WTC11 (cell line): ENCODE measurements at regions not wholly inside any gene's neighbourhood (a gene's known extent, or its start where the extent isn't known, plus 50 kb on each side); places are given as distances from the start of the nearest gene placed in this dataset.

Experiments used
- ATF2 ChIP-seq: sonication (generic); formaldehyde crosslinking; IDR thresholded peaks from 2 replicates; pipeline ENCODE4 v1.8.1; 2022; ENCODE audit warnings: low read depth, missing genetic modification reagents, borderline replicate concordance
- FOXJ3 ChIP-seq: sonication (generic); formaldehyde crosslinking; IDR thresholded peaks from 2 replicates; pipeline ENCODE4 v1.9.0; 2021; ENCODE audit warnings: missing genetic modification reagents, mild to moderate bottlenecking, borderline replicate concordance
- FOXP1 ChIP-seq: sonication (generic); formaldehyde crosslinking; IDR thresholded peaks from 2 replicates; pipeline ENCODE4 v1.8.0; 2022; ENCODE audit warnings: missing genetic modification reagents, mild to moderate bottlenecking, moderate library complexity, borderline replicate concordance
- NFYB ChIP-seq: sonication (generic); formaldehyde crosslinking; conservative IDR thresholded peaks from 2 replicates; pipeline ENCODE4 v1.8.0; 2022; ENCODE audit warnings: low read depth, missing genetic modification reagents
- PRDM15 ChIP-seq: sonication (generic); formaldehyde crosslinking; IDR thresholded peaks from 2 replicates; pipeline ENCODE4 v1.8.0; 2022; ENCODE audit warnings: missing genetic modification reagents
- TEAD4 ChIP-seq: sonication (generic); formaldehyde crosslinking; IDR thresholded peaks from 2 replicates; pipeline ENCODE4 v1.8.0; 2022; ENCODE audit warnings: mild to moderate bottlenecking, missing genetic modification reagents
- TP53 ChIP-seq: sonication (generic); formaldehyde crosslinking; IDR thresholded peaks from 2 replicates; pipeline ENCODE4 v1.8.1; 2023; ENCODE audit warnings: mild to moderate bottlenecking, missing genetic modification reagents
- USF1 ChIP-seq: sonication (generic); formaldehyde crosslinking; IDR thresholded peaks from 2 replicates; pipeline ENCODE4 v1.8.0; 2022; ENCODE audit warnings: mild to moderate bottlenecking, missing genetic modification reagents
- ZBTB21 ChIP-seq: sonication (generic); formaldehyde crosslinking; IDR thresholded peaks from 2 replicates; pipeline ENCODE4 v1.8.1; 2023; ENCODE audit warnings: mild to moderate bottlenecking, missing genetic modification reagents, borderline replicate concordance
- ZNF121 ChIP-seq: sonication (generic); formaldehyde crosslinking; IDR thresholded peaks from 2 replicates; pipeline ENCODE4 v1.8.0; 2023; ENCODE audit warnings: missing genetic modification reagents
- ZNF423 ChIP-seq: fragments of 250-450 bp; sonication (Bioruptor Pico); IDR thresholded peaks from 2 replicates; pipeline ENCODE4 v2.1.2; 2022; ENCODE audit warnings: mild to moderate bottlenecking, moderate library complexity
- TF ChIP-seq, protein P1 (sequence below): fragments of 200-600 bp; IDR thresholded peaks from 2 replicates; pipeline ENCODE4 v1.8.0; 2022; ENCODE audit warnings: antibody characterized with exemption

DNA sequence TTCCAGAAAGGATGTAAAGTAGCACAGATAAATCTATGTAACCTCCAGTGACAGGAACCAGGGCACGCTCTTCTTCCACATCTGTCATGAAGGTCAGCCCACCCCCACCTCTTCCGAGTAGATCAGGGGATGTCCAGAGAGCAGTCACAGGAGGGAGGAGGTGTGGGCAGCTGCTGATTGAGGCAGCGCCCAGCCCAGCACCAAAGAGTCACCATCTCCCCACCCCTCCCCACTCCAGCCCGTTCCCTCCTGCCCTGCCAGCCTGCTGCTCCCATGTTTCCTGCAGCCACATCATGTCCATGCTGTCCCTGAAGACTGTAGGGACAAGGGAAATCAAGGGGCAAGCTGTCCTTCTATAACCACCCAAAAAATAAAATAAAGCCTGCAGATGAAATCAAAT lies 269.8 kb downstream of the BCL11A start:
- TF ChIP-seq ZBTB21 (CRISPR knock-in tag) (no peak), ZNF423 (CRISPR knock-in tag) (no peak), TEAD4 (CRISPR knock-in tag) (no peak), NFYB (CRISPR knock-in tag) (no peak), FOXP1 (CRISPR knock-in tag) (no peak), FOXJ3 (CRISPR knock-in tag) (no peak), USF1 (CRISPR knock-in tag) (no peak), PRDM15 (CRISPR knock-in tag) (no peak), ZNF121 (CRISPR knock-in tag) (no peak), ATF2 (CRISPR knock-in tag) (no peak), TP53 (CRISPR knock-in tag) (no peak)
- TF ChIP-seq, protein P1, sequence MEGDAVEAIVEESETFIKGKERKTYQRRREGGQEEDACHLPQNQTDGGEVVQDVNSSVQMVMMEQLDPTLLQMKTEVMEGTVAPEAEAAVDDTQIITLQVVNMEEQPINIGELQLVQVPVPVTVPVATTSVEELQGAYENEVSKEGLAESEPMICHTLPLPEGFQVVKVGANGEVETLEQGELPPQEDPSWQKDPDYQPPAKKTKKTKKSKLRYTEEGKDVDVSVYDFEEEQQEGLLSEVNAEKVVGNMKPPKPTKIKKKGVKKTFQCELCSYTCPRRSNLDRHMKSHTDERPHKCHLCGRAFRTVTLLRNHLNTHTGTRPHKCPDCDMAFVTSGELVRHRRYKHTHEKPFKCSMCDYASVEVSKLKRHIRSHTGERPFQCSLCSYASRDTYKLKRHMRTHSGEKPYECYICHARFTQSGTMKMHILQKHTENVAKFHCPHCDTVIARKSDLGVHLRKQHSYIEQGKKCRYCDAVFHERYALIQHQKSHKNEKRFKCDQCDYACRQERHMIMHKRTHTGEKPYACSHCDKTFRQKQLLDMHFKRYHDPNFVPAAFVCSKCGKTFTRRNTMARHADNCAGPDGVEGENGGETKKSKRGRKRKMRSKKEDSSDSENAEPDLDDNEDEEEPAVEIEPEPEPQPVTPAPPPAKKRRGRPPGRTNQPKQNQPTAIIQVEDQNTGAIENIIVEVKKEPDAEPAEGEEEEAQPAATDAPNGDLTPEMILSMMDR = no peak
